Head of caudate nucleus (tissue), 42 donors: ENCODE measurements at regions not wholly inside any gene's neighbourhood (a gene's known extent, or its start where the extent isn't known, plus 50 kb on each side); places are given as distances from the start of the nearest gene placed in this dataset.
"Not testable (repeated sequence)": the region's sequence is repeated elsewhere in the genome, so short reads cannot be mapped to it uniquely, and the experiment has no call there.

ENCODE experiments used
- DNase-seq, 42 donors: peaks; one replicate each; pipeline versions ENCODE4 v3.0.0 to v3.0.0-alpha.2; 2020 to 2021; ENCODE audit warnings: mixed read lengths in 7 of 42
- intact Hi-C: fragments of 100-400 bp; cut with DNase I; formaldehyde crosslinking; loops from one replicate; pipeline ENCODE4 v1.15.0; 2022

GRCh38 chr13:44818016-44818415, 171.3 kb downstream of the NUFIP1 start:
- intact Hi-C loops = no loop called here
- no peak for DNase-seq

DNA sequence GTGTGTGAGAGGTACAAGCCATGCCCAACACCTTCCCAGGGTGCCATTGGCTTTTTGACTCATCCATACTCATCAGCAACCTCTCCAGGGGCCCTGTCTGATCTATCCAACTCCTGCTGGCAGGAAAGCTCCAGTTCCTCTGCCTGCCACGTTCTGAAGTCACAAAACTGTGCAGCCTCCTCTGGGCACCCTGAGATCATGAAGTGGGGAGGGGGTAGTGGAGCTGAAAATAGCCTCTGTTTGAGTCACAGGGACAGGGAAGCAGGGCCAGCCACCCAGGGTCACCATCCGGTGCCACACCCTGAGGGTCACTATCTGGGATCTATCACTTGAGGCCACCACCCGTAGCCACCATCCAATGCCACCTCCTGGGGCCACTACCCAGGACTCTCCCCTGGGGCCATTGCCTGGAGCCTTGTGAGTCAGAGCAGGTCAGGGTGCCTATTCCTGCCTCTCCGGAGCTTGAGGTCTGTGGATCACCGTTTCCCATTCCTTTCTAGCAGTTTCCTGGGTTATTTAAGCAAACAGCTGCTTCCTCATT, 172.1 kb downstream of the NUFIP1 start:
- intact Hi-C loops = no loop called here
- DNase-seq = no peak

GRCh38 chr13:44816701-44817100, 172.6 kb downstream of the NUFIP1 start:
- intact Hi-C loops = no loop called here
- no peak for DNase-seq

DNA sequence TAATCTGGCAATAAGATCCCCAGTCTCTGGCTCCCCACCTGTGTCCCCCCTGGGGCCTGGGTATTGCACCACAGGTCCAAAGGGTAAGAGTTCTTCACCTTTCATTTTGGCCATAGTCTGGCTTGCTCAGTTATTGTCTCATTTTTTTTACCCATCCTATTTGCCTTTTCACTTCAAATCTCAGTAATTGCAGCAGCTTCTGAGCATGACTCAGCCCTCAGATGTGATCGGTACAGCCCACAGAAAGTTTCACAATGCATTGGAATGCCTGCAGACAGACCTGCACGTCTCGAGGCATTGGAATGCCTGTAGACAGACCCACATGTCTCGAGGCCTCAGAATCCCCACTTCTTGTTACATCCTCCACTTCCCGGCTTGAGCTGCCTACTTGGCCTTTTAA, 173.6 kb downstream of the NUFIP1 start:
- intact Hi-C loops = no loop called here
- peak; percentile 13 to 89 (median 60) for DNase-seq

- DNase-seq = no peak
- intact Hi-C loops = no loop called here
Measured at GRCh38 chr13:44814836-44815235, 174.4 kb downstream of the NUFIP1 start.

DNA sequence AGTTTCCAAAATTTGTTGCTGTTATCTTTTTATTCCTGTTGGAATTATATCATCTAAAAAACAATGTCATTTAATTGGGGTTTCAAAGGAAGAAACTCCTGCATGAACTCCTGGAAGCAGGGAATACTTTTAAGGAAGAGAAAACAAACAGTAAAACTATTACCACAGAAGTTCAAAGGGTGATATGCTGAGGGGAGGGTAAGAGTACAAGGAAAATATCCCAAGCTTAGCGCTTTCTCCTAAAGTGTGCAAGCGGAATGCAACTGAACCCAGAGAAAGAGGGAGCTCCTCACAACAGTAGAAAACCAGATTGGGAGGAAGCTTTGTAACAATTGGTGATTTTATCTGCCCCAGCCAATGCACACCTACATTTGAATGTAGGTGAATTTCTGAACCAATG, 175.1 kb downstream of the NUFIP1 start:
- intact Hi-C loops = no loop called here

DNA sequence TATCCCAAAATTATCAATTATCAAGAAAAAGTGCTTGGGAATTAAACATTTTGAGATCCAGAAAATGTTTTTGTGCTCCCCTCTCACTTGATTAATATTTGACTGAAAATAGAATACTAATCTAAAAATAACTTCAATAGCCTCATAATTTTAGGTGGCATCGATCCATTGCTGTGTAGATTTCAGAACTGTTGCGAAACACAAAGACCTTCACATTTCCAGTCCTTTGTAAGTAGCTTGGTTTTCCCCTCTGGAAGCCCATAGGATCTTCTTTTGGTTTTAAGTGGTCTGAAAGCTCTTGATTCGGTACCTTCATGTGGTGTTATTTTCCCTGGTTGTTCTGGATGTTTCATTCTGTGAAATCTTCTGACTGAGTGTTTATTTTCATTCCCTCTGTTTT, 176.5 kb downstream of the NUFIP1 start:
- intact Hi-C loops = no loop called here
- DNase-seq = no peak

More for the DNA sequence above, 175.1 kb downstream of the NUFIP1 start:
- DNase-seq = no peak

- DNase-seq = peak in 6 of 42 donors; percentile 3 to 50 (median 17)
- intact Hi-C loops = no loop called here
Measured at GRCh38 chr13:44810061-44810840, 179.0 kb downstream of the NUFIP1 start.

- intact Hi-C loops = no loop called here
- DNase-seq = no peak
Measured at GRCh38 chr13:44809190-44809589, 180.1 kb downstream of the NUFIP1 start.

DNA sequence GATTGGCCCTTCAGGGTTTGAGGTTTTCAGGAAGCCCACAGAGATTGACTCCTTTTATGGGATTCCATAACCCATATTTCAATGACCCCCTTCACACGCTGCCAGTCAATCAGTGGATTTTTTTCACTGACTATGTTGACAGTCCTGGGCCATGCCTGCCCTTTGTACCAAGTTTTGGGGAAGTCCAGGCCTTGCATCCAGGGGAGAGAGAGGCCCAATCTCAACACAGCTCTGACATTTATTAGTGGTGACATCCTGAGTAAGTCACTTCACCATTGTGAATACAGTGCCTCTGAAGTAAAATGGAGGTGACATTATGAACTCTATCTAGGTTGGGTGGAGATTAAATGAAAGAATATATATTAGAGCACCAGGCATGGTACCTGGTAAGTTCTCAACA, 181.1 kb downstream of the NUFIP1 start:
- no peak for DNase-seq
- intact Hi-C loops = no loop called here

DNA sequence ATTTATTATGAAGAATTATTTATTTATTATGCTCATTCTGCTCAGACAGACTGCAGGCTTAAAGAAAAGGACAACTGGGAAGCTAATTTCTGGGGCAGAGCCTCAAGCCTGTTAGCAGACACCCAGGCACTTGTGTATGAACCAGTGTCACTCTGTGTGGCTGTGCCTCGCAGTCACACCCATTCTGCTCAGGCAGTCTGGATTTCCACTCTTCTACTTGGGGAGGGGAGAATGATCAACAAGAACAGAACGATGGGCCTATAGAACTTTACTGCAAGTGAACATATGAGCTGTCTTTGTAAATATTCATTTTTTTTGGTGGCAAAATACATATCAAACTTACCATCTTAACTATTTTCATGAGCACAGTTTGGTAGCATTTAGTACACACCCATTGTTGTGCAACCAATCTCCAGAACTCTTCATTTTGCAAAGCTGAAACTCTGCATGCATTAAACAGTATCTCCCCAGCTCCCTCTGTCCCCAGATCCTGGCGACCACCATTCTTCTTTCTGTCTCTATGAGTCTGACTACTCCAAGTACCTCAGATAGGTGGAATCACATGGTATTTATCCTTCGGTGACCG, 181.7 kb downstream of the NUFIP1 start:
- DNase-seq = no peak
- intact Hi-C loops = no loop called here

DNA sequence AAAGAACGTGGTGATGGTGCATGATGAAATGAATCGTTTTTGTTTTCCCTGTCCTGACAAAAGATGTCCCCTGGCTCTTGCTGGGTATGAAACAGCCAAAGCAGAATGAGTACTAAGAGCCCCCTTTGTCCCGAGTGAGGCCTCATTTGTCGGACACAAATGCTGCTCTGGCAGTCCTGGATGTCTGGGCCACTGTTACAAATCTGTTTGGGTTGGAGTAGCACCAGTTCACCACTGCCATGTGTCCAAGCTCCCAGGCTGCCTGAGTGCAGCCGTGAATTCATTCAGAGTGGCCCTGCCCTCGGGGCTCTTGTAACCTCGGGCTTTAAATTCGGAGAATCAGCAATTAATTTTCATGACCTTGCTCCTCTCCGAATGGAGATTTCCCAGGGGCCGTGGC, 182.4 kb downstream of the NUFIP1 start:
- intact Hi-C loops = no loop called here
- DNase-seq = peak in 31 of 42 donors; percentile 4 to 78 (median 34)

- intact Hi-C loops = no loop called here
- DNase-seq = no peak
Measured at GRCh38 chr13:44805585-44805984, 183.7 kb downstream of the NUFIP1 start.

- intact Hi-C loops = no loop called here
Measured at GRCh38 chr13:44803390-44803789, 185.9 kb downstream of the NUFIP1 start.

DNA sequence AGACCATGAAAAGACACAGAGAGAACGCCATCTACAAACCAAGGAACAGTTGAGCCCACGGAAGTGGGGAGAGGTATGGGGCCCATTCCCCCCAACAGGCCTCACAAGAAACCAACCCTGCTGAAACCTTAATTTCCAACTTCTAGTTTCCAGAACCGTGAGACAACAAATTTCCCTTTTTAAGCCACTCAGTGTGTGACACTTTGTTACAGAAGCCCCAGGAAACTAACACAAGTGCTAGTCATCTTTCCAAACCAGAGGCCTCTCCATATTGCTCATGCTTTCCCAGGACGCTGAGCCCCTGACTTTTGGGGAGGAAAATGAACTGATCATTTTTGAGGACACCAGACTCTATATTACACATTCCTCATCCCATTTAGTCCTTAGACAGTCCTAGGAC, 186.8 kb downstream of the NUFIP1 start:
- DNase-seq = no peak
- intact Hi-C loops = no loop called here

More at GRCh38 chr13:44803390-44803789, 185.9 kb downstream of the NUFIP1 start:
- no peak for DNase-seq

DNA sequence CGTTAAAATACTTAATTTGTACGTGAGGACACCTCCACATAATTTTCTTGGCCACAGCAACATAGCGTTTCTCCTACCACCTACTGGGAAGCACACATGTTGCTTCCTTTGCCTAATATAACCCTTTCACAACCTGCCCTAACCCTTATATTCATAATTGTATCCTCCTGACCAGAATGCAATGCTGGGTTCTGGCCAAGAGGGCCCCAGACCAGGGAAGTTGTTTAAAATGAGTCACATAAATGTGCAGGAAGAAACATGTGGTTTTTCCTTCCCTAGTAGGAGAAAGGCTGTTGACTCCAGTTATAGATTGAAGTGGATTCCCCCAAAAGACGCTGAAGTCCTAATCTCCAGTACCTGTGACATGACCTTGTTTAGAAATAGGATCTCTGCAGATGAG, 187.3 kb downstream of the NUFIP1 start:
- DNase-seq = no peak

GRCh38 chr13:44800626-44801025, 188.6 kb downstream of the NUFIP1 start:
- no peak for DNase-seq
- intact Hi-C loops = no loop called here

More for the DNA sequence above, 187.3 kb downstream of the NUFIP1 start:
- intact Hi-C loops = no loop called here

DNA sequence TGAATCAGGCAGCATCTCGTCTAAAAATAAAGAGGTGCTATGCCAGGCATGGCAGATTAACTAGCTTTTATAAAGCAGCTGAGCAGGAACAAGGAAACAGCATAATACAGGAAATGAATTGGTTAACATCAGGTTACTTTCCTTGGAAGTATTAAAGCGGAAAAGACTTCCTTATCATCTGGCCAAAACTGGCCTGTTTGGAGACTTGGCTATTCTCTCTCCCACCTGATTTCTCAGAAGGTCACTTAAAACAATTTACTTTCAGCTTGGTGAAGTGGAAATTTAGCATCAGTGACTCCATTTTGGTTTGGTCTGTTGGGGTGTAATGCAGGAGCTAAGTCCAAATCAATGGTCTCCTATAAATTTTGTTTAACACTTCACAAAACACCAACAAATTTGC, 191.6 kb downstream of the NUFIP1 start:
- DNase-seq = no peak
- intact Hi-C loops = no loop called here

- intact Hi-C loops = no loop called here
- DNase-seq = peak in 4 of 42 donors; percentile 6 to 37 (median 15)
Measured at GRCh38 chr13:44796597-44797490, 192.4 kb downstream of the NUFIP1 start.

DNA sequence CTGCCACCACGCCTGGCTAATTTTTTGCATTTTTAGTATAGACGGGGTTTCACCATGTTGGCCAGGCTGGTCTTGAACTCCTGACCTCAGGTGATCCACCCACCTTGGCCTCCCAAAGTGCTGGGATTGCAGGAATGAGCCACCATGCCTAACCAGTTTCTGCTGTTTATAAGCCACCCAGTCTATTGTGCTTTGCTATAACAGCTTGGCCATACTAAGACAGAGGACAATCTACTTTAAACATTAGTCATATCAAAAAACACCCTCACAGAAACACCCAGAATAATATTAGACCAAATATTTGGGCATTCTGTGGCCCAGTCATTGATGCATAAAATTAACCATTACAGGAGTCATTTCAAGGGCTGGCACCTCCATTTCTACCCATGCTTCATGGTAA, 193.2 kb downstream of the NUFIP1 start:
- DNase-seq, intact Hi-C loops: not testable (repeated sequence)
